ENCODE measurements at regions not wholly inside any gene's neighbourhood (a gene's known extent, or its start where the extent isn't known, plus 50 kb on each side); places are given as distances from the start of the nearest gene placed in this dataset.
"Not testable (repeated sequence)": the region's sequence is repeated elsewhere in the genome, so short reads cannot be mapped to it uniquely, and the experiment has no call there.

DNA sequence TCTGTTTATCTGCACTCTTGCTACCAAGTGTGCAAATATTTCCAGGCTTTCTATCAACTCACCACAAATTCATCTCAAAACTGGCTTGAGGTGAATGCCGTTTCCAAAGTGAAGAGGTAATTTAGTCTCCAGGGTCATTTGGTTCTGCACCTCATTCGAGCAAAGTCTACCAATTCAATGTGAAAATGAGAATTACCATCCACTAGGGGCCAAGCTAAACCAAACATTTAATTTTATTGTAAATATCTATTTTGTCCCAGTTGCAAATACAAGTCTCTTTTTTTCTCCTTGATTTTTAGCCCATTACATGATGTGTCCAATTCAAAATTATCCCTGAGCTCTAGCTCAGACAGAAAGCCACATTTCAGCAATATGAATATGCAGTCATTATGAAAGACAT lies 152.3 kb upstream of the PTBP2 start:
- DNase-seq: no peak

DNA sequence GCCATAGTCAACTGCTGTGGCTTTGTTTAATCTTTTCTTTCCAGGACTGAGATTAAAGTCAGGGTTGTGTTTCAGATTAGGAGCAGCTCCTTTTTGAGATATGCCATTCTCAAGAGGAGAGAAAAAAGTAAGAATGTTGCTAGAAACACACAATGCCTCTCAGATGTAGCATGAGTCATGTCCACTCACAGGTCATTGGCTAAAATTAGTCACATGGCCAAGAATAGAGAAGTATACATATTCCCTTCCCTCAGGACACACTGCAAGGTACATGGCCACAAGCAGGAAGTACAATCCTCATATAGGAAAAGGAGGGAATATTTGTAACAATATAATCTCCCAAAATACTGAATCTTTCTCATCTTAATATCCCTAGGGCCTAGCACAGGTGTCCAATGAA lies 141.9 kb upstream of the PTBP2 start:
- no peak for DNase-seq

DNA sequence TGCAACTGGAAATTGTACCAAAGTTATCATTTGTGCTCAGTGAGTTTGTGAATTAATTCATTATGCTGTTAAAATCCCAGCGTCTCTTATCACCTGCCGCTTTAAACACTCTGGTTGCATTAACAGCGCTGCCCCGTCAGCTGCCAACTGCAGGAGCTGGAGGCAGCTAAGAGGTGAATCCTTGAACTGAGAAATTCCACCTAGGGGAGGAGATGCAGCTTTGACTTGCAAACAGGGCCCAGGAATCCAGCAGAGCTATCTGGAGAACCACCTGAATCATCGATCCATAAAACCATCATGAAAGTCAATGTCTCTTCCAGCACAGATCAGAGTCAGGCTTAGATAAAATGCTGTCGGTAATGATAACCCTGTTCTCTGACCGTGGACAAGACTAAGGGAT lies 140.7 kb upstream of the PTBP2 start:
- no peak for DNase-seq

DNA sequence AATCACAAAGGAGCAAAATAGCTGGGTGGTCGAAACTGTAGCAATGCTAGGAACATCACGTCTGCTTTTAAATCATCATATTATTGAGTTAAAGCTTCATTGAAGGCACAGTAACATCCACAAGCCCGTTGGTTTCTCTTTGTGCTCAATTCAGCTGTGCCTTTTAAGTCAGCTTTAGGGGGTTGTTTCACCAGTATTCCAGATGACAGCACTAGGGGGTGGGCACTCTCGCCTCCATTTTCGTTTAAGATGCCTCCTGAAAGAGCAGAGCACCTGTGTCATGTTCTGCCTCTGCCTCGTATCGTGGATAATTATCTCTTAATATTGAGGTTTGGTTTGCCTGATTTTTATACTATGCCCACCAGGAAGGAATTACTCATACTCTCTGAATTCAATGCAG lies 139.8 kb upstream of the PTBP2 start:
- DNase-seq: no peak

DNA sequence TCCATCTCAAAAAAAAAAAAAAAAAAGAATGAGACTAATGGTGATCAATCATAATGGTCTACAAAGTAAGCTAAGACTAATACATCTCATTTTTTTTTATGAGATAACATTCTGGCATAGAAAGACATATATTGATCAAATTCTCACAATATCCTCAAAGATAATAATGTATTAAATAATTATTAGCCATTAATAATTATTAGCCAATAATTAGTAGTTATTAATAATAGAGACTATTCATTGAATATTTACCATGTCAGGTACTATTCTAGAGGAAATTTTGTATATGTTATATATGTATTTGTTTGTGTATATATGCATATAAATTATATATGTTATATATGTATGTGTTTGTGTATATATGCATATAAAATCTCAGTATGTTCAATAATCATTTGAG lies 137.7 kb upstream of the PTBP2 start:
- no peak for DNase-seq

DNA sequence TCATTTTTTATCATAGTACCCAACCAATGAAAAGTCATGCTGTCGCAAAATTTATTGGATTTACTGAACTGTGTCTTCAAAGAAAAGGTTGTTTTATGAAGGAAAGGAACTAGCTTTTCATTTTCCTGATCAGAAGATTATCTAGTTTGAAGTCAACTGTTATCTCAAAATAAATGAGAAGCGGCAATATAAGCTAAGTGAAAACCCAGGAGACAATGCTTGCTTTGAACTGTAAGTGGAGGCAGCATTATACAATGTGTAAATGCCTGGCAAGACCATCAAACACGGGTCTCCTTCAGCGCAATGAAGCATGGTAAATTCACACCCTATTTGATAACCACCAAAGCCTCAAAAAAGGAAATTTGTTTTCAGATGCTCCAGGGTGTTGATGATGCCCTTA lies 134.4 kb upstream of the PTBP2 start:
- no peak for DNase-seq

DNA sequence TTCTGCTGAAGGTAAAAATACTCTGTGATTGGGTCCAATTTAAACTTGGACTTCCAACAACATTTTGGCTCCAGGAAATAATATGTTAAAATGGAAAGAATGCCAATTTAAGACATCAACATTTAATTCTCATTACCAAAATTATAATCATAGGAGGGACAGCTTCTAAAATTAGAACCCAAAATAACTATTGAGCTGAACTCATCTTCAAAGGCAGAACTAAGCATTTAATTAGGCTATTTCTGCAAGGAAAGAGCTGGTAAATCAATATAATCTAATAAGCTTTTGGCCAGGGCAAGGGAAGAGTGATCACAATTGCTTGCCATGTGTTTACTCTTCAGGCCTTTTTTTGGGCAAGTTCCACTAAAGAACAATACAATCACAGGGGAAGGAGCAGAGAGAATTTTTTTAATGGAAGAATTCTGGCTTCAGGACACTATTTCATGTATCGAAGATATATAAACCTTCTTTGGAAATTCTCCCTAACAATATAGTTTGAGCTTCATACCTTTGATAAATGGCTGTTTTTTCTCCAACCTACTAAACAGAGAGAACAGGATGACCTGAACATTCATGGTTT lies 133.1 kb upstream of the PTBP2 start:
- DNase-seq: no peak

DNA sequence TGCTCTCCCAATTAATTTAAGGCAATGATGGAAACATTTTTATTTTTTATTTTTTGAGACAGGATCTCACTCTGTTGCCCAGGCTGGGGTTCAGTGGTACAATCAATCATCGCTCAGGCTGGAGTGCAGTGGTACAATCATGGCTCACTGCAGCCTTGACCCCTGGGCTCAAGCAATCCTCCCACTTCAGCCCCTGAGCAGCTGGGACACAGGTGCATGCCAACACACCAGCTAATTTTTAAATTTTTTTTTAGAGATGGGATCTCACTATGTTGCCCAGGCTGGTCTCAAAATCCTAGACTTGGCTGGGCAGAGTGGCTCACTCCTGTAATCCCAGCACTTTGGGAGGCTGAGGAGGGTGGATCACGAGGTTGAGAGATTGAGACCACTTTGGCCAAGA lies 126.1 kb upstream of the PTBP2 start:
- DNase-seq: not testable (repeated sequence)

DNA sequence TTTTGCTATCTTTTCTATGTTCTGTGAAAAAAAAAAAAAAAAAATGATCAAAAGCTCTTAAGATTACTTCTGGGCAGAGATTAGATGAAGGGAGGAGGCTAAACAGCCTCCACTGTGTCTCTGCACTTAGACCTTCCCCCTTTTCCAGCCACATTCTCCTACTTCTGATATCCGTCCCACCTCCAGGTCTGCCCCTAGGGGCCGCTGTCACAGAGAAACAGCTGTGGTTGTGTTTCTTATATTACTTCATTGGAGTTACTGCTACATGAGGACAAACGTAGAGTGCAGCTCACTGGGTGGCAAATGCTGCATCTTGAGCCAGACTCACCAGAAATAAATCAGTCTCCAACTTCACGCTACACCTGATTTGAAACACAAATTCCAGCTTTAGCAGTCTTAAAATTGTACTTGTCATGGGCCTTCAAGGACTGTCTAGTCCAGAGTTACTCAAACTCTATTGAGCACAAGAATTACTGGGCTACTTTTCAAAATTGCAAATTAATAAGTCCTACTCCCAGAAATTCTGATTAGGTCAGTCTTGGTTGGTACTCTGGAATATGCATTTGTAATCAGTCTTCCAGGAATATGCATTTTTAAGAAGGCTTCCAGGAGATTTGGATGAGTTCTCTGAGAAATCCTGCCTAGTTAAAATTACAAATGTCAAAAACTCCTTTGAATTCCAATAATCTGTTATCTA lies 125.2 kb upstream of the PTBP2 start:
- peak in 1 of 2 experiments; percentile 31 for DNase-seq

DNA sequence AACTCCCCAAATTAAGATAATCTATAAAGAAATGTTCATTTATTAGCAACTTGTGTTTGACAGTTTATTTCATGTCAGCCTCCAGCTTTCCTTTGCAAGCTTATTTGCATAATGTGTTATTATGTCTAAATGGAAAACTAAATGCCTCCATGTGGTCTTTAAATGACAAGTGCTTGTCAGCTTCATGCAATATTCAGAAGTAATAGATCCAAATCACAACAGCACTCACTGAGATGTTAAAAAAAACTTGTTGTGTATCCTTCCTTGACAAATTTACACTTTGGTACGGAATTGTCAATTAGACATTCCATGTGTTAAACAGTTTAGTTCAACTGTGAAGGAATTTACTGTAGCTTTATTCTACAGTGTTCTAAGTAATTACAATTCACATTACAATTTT lies 124.4 kb upstream of the PTBP2 start:
- no peak for DNase-seq

DNA sequence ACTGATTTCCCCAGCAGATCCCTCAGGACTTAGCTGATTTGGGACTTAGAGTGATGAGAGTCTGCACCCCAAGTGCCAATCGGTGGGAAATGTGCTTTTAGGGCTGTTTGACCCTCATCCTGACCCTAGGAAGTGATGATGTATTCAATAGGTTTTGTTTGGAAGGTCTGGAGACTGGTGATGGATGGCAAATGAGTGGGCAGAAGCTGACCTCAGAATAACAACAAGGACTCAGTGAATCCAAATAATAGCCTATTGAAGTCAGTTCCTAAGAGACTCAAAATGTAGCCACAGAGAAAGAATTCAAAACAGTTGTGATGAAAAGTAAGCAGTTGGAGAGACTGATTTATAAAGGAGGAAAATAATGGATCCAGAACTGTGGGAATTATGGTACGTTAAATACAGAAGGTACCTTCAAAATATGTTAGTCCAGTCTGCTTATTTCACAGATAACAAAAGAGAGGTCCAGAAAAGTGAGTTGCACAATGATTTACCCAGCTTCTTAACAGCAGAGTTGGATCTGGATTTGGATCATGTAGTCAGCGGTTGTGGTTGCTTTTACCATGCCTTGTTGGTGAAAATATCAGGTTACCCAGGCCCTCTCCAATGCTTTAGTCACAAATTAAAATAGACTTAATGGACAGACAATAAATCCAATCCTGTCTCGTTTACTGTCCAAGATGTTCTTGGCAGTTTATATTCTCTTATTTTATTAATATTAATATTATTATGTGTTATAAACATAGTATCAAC lies 123.0 kb upstream of the PTBP2 start:
- no peak for DNase-seq

DNA sequence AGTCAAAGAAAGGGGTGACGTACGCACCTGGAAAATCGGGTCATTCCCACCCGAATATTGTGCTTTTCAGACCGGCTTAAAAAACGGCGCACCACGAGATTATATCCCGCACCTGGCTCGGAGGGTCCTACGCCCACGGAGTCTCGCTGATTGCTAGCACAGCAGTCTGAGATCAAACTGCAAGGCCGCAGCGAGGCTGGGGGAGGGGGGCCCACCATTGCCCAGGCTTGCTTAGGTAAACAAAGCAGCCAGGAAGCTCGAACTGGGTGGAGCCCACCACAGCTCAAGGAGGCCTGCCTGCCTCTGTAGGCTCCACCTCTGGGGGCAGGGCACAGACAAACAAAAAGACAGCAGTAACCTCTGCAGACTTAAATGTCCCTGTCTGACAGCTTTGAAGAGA lies 117.0 kb upstream of the PTBP2 start:
- not testable (repeated sequence) for DNase-seq

DNA sequence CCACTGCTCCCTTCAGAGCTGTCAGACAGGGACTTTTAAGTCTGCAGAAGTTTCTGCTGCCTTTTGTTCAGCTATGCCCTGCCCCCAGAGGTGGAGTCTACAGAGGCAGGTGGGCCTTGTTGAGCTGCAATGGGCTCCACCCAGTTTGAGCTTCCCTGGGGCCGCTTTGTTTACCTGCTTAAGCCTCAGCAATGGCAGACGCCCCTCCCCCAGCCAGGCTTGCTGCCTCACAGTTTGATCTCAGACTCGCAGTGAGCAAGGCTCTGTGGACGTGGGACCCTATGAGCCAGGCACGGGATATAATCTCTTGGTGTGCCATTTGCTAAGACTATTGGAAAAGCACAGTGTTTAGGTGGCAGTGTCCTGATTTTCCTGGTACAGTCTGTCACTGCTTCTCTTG lies 104.2 kb upstream of the PTBP2 start:
- not testable (repeated sequence) for DNase-seq

DNA sequence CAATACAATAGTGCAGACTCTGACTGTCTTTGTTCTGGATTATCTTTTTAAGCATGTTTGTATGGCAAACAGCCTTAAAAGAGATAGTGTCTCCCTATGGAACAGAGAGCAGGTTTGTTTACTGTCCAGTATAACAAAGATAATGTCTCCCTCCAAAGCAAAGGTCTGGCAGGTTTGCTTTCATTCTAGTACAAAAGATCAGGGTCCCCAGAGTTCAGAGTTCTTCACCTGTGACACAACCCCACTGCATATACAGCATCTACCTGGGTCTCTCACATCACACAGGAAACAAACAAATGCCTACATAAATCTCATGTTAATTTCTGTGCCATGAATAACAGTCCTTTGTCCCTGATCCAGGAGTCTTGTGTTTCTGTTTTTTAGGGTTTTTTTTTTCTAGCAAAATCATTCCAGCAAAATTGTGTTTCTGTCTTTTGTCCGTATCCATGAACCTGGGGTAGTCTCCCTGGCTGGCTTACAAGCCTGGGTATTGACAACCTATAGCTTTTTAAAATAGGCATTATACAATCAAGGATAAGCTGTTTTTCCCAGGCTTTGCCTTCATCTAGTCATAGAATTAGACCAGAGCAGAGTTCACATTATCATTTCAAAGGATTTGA lies 89.4 kb upstream of the PTBP2 start:
- no peak for DNase-seq

DNA sequence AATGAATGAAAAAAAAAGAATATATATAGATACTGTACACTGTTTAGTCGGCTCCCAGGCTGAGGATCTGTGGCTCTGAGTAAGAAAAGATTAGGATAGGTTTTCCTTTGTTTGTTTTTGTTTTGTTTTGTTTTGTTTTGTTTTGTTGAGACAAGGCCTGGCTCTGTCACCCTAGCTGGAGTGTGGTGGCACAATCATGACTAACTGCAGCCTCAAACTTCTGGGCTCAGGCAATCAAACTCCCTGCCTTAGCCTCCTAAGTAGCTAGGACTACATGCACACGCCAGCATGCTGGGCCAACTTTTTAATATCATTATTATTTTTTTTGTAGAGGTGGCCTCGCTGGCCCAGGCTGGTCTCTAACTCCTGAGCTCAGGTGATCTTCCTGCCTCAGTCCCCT lies 87.9 kb upstream of the PTBP2 start:
- DNase-seq: no peak

DNA sequence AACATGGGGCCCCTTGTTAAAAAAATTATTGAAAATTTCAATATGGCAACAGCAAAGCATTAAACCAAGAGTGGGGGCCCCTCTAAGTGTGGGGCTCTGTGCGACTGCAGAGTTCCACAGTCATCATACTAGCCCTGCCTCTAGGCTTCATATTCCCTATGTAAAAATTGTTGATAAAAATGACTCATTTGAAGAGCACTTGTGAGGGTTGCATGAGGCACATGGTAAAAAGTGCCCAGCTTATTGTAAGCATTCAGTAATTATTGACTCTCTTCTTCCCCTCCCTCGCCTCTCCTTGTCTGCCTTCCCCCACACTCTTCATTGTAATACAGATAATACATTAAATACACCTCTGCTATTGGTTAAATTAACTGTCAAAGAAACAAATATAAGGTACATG lies 86.7 kb upstream of the PTBP2 start:
- no peak for DNase-seq

DNA sequence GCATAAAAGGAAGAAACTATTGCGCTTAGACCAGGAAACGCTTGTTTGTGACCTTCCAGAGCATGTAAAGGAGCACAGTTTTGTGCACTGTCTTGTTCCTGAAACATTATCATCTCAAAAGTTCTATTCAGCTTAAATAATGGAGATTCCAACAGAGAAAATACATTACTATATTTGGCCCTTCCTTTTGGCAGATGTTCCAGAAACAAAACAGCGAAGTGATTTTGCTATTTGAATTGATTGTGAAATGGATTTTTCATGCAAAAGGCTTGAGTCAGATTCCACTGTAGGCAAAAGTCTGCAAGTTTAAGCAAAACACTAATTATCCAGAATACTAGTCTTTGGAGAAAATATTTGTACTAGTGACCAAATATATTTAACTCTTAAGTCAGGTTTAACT lies 80.3 kb upstream of the PTBP2 start:
- DNase-seq: no peak

DNA sequence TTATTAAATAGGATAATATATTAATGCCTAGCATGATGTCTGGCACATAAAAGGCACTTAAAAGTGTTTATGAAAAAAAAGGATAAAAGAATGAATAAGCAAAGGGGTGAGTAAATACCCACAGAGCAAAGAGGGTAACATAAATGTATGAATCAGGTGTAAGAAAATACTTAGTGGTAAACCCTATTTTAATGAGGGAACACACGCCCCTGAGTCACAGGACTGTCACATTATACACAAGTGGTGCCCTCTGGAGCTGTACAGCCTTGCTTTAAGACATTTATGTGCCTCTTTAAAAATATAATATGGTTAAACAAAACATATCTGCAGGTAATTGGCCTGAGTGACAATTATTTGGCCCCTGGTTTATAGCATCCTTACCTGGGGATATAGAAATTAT lies 78.1 kb upstream of the PTBP2 start:
- no peak for DNase-seq

DNA sequence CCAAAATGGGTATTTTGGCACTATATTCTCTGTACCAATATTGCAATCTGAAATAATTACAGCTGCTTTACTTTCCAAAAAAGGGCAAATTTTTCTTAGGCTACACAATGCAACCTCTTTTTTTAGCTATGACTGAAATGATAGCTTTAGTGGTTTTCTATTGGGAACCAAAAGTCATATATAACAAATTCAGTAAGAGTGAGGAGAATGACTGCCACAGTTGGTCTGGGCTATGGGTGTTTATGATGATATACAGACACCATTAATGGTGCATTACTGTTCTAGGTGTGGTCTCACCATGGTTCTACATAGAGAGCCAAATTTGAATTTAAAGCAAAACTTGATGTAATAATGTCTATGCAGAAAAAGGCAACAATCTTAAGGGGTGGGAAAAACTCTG lies 72.3 kb upstream of the PTBP2 start:
- no peak for DNase-seq

DNA sequence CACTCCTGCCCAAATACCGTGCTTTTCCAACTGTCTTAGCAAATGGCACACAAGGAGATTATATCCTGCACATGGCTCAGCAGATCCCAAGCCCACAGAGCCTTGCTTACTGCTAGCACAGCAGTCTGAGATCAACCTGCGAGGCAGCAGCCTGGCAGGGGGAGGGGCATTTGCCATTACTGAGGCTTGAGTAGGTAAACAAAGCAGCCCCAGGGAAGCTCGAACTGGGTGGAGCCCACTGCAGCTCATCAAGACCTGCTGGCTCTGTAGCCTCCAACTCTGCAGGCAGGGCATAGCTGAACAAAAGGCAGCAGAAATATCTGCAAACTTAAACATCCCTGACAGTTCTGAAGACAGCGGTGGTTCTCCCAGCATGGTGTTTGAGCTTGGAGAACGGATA lies 70.1 kb upstream of the PTBP2 start:
- DNase-seq: no peak

DNA sequence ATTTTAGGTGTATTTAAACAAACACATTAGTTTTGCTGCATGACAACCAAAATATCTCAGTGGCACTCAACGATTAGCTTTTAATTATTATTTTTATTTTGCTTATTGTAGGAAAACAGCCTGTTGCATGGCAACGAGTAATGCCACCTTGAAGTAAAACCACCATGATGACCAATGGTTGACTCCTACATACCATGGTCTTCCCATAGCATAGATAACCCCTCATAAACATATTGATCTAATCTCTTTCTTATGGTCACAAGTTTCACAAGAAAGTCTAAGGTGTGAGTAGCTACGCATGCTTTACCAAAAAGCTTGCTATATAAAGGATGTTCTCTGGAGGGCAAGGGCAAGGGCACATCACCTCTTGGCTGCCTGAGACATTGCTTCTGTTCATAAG lies 61.5 kb upstream of the PTBP2 start:
- no peak for DNase-seq

DNA sequence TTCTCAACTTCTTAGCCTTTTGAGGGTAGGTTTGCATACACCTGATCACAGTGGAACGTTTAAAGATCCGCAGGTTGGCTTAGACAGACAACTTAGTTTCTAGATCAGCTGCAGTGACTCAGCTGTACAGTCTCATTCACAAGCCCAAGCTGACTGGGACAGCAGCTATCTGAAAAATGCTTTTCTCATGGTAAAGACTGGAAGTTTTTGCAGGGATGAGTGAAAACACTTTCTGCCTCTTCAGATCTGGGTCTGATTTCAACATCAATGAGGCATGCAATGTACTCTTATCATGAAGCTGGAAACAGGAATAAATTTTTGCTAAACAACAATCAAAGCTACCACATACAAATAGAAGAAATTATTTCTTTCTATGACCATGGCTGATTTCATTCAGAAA lies 61.1 kb upstream of the PTBP2 start:
- no peak for DNase-seq

Measured in SW 1271 (cell line).